GM21528 (cell line): ENCODE measurements at regions not wholly inside any gene's neighbourhood (a gene's known extent, or its start where the extent isn't known, plus 50 kb on each side); places are given as distances from the start of the nearest gene placed in this dataset.

Source experiments
- ATAC-seq: cut with Tn5 transposase; IDR thresholded peaks from one replicate; pipeline ENCODE4 v1.9.1; 2021; ENCODE audit warnings: mild to moderate bottlenecking, moderate library complexity; ENCODE audit not compliant: unreplicated experiment, low FRiP score

GRCh38 chr6:82571455-82571854, 207.8 kb downstream of the TPBG start:
- no peak for ATAC-seq

- ATAC-seq: no peak
Observed at GRCh38 chr6:82573254-82573972, 209.8 kb downstream of the TPBG start.

- no peak for ATAC-seq
Observed at GRCh38 chr6:82576284-82576683, 212.7 kb downstream of the TPBG start.

DNA sequence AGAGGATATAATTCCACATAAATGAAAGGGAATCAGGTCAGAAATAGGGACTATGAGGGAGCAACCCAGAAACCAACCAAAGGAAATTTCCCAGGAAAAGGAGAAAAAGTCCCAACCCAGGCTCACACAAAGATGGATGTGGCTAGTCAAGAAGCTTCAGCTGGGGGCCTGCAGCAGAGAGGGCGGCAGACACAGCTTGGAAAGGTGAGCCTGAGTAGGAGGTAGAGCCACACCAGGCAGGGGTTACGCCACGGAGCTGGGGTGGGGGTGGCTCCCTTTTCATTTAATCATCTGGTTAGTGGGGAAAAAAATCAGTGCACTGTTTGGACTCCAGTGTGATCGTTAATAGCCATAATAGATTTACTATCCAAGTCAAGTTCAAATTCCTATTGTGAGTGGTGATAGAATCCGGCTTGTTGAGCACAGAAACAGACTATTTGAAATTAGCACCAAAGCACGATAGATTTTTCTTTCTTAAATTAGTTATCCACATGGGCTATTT, 220.6 kb downstream of the TPBG start:
- ATAC-seq: no peak

- no peak for ATAC-seq
Observed at GRCh38 chr6:82584856-82585255, 221.2 kb downstream of the TPBG start.

GRCh38 chr6:82588020-82588419, 224.4 kb downstream of the TPBG start:
- no peak for ATAC-seq

DNA sequence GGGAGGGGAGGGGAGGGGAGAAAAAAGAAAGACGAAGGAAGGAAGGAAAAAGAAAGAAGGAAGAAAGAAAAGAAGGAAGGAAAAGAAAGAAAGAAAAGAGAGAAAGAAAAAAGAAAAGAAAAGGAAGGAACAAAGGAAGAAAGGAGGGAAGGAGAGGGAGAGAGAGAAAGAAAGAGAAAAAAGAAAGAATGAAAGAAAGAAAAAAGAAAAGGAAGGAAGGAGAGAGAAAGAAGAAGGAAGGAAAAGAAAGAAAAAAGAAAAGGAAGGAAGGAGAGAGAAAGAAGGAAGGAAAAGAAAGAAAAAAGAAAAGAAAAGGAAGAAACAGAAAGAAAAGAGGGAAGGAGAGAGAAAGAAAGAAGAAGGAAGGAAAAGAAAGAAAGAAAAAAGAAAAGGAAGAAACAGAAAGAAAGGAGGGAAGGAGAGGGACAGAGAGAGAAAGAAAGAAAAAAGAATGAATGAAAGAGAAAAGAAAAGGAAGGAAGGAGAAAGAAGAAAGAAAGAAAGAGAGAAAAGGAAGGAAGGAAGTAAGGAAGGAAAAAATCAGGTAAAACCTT, 225.3 kb downstream of the TPBG start:
- no peak for ATAC-seq

GRCh38 chr6:82589509-82590206, 226.0 kb downstream of the TPBG start:
- no peak for ATAC-seq

DNA sequence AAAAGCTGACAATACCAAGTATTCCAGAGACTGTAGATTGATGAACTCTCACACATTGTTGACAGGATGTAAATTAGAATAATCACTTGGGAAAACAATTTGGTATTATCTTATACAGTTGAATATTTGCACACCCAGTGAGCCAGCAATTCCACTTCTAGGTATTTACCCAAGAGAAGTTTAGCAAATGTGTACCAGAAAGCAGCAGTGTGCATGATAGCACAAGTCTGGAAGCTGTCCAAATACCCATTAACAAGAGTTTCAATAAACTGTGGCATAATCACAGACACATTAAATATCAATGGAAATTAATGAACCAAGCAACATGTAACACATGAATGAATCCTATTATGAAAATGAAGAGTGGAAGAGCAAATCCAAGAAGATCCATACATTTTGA, 233.6 kb downstream of the TPBG start:
- no peak for ATAC-seq

DNA sequence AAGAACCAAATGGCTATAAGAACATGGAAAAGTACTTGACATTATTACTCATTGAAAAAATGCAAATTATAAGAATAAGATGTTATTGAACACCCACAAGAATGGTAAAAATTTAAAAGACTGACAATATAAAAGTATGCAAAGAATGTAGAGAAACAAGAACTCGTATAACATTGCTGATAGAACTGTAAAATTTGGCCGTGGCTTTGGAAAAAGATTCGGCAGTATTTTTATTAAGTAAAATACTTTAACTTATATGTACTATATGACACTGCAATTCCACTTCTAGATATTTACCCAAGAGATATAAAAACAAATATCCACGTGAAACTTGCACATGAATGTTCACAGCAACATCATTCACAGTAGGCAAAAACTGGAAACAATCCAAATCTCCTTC, 239.2 kb downstream of the TPBG start:
- ATAC-seq: no peak

DNA sequence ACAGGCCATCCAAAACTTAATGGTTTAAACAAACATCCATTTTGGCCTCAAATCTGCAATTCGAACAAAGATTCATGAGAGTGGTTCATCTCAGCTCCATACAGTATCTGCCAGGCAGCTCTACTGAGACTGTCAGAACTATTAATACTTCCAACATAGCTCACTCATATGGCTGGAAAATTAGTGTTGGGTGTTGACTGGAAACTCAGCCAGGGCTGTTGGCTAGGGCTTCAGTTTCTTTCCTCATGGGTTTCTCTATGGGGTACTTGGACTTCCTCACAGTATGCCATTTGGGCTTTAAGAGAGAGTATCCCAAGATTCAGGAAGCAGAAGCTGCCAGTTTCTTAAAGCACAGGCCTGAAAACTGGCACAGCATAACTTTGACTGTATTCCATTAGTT, 240.3 kb downstream of the TPBG start:
- ATAC-seq: no peak

GRCh38 chr6:82607998-82608725, 244.5 kb downstream of the TPBG start:
- no peak for ATAC-seq

DNA sequence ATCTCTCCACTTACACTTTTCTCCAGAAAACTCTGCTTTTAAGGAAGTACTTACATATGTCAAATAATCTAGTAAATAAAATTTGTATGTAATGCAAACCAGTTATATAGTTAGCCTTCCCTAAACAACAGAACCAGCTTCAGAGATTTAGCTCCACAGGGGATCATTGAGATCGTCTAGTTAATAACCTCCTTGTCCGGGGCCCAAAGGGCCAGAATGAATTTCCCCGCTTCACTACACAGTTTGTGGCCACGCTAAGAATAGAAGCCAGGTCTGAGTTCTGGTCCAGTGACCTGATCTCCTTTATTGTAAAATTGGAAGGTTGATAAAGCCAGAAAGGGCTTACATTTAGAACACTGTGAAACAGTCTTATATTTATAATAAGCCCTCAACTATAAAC, 245.2 kb downstream of the TPBG start:
- ATAC-seq: no peak

GRCh38 chr6:82611751-82612150, 248.1 kb downstream of the TPBG start:
- ATAC-seq: no peak

DNA sequence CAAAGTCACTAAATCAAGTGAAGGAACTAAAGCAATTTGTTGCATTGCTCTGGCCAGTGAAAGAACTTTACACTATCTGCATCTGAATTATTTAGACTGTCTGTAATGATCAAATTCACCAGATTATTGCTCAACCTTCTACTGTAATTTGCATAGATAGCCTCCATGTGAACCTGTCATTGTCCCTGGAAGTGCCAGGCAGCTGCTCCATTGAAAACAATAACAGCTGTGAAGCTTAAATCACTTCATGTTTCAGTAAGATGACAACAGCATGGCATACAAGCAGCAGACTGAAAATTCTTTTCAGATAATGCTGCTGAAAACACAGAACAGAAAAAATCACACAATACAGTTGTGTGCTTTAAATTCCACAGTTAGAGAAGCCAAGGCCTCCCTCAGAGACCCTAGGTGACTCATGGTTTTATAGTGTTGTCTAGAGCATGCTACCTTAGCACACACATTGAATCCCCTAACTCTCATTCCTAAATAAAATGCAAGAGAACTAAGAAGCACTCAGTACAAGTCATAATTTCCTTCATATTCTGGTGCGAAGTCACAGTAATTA, 248.9 kb downstream of the TPBG start:
- no peak for ATAC-seq

GRCh38 chr6:82614518-82614917, 250.9 kb downstream of the TPBG start:
- ATAC-seq: no peak

- ATAC-seq: no peak
Observed at GRCh38 chr6:82616386-82617028, 252.9 kb downstream of the TPBG start.

DNA sequence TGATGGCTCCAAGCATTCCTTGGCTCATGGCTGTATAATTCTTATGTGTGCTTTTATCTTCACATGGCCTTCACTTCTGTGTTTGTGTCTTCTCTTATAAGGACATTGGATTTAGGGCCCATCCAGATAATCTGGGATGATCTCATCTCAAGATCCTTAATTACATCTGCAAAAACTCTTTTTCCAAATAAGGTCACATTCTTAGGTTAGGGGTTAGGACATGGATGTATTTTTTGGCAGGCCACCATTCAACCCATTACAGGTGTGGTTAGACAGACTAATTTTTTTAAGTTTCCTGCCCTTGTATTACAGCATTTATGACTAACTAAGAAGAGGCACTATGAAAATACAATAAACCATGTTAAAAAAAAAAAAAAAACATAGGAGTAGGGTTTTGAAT, 254.0 kb downstream of the TPBG start:
- no peak for ATAC-seq

- ATAC-seq: no peak
Observed at GRCh38 chr6:82619573-82619972, 256.0 kb downstream of the TPBG start.

DNA sequence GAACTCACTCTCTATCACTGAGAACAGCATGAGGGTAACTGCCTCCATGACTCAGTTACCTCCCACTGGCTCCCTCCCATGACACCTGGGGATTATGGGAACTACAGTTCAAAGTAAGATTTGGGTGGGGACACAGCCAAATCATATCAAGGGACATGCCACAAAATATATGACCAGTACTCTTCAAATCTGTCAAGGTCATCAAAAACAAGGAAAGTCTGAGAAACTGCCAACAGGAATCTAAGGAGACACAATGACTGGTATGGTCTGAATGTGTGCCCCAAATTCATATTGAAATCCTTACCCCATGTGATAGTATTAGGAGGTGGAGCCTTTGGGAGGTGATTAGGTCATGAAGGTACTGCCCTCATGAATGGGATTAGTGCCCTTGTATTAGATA, 258.8 kb downstream of the TPBG start:
- ATAC-seq: no peak
